ENCODE measurements at regions not wholly inside any gene's neighbourhood (a gene's known extent, or its start where the extent isn't known, plus 50 kb on each side); places are given as distances from the start of the nearest gene placed in this dataset.
"Not testable (repeated sequence)": the region's sequence is repeated elsewhere in the genome, so short reads cannot be mapped to it uniquely, and the experiment has no call there.

GRCh38 chr12:8282181-8282580 is 54.8 kb upstream of the FAM90A1 start:
- not testable (repeated sequence) for H3K27ac ChIP-seq (ENCODE audit: low read length); H3K4me3 ChIP-seq (ENCODE audit: low read length); H3K9me3 ChIP-seq (ENCODE audit: insufficient read depth, low read depth, low read length); H3K27me3 ChIP-seq (ENCODE audit: insufficient read depth, low read length); H3K9ac ChIP-seq (ENCODE audit: low read depth, low read length); H3K4me1 ChIP-seq (ENCODE audit: insufficient read depth, low read length); H3K36me3 ChIP-seq (ENCODE audit: insufficient read depth, low read depth, low read length)

GRCh38 chr12:8285681-8286080 is 58.3 kb upstream of the FAM90A1 start:
- not testable (repeated sequence) for H3K4me3 ChIP-seq (ENCODE audit: low read length); H3K27me3 ChIP-seq (ENCODE audit: insufficient read depth, low read length); H3K27ac ChIP-seq (ENCODE audit: low read length); H3K9me3 ChIP-seq (ENCODE audit: insufficient read depth, low read depth, low read length); H3K9ac ChIP-seq (ENCODE audit: low read depth, low read length); H3K36me3 ChIP-seq (ENCODE audit: insufficient read depth, low read depth, low read length); H3K4me1 ChIP-seq (ENCODE audit: insufficient read depth, low read length)

DNA sequence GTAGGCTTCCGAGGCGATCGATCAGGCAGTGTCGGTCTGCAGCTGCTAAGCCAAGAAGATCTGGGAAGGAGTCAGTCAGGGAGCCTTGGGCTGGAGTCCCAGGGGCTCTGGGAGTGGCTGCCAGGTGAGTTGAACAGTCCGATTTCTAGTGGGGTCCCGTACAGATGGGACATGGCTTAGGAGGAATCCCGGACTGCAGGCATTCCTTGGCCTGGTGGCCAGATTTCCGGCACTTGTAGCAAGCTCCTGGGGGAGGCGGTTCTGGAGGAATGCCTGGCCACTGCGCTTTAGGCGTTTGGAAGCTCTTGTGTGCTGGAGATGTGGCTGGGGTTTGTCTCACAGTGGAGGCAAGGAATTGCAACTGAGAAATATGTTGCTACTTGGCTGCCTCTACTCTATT is 64.3 kb upstream of the FAM90A1 start:
- H3K4me1 ChIP-seq (ENCODE audit: insufficient read depth, low read length); H3K27me3 ChIP-seq (ENCODE audit: insufficient read depth, low read length); H3K9ac ChIP-seq (ENCODE audit: low read depth, low read length); H3K27ac ChIP-seq (ENCODE audit: low read length); H3K9me3 ChIP-seq (ENCODE audit: insufficient read depth, low read depth, low read length); H3K4me3 ChIP-seq (ENCODE audit: low read length); H3K36me3 ChIP-seq (ENCODE audit: insufficient read depth, low read depth, low read length): not testable (repeated sequence)

DNA sequence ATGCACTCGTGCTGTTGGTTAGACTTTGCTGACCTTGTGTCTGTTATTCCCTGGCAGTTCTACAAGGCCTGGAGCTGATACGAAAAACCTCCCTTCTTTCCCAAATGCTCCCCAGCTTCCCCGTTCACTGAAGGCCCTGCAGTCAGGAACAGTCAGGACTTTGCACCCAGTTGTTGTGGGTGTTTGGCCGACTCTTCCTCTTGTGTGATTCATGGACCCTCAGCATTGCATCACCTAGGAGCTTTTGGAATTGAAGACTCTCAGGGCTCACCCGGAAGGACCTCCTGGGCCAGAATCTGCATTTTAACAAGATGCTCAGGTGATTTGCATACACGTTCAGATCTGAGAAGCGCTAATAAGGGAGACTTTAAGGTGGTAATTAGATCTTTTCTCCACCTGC is 67.2 kb upstream of the FAM90A1 start:
- H3K4me3 ChIP-seq (ENCODE audit: low read length); H3K27me3 ChIP-seq (ENCODE audit: insufficient read depth, low read length); H3K4me1 ChIP-seq (ENCODE audit: insufficient read depth, low read length); H3K9ac ChIP-seq (ENCODE audit: low read depth, low read length); H3K27ac ChIP-seq (ENCODE audit: low read length); H3K9me3 ChIP-seq (ENCODE audit: insufficient read depth, low read depth, low read length); H3K36me3 ChIP-seq (ENCODE audit: insufficient read depth, low read depth, low read length): not testable (repeated sequence)

GRCh38 chr12:8308611-8309010 is 81.2 kb upstream of the FAM90A1 start:
- not testable (repeated sequence) for H3K27me3 ChIP-seq (ENCODE audit: insufficient read depth, low read length); H3K36me3 ChIP-seq (ENCODE audit: insufficient read depth, low read depth, low read length); H3K9ac ChIP-seq (ENCODE audit: low read depth, low read length); H3K4me1 ChIP-seq (ENCODE audit: insufficient read depth, low read length); H3K4me3 ChIP-seq (ENCODE audit: low read length); H3K27ac ChIP-seq (ENCODE audit: low read length); H3K9me3 ChIP-seq (ENCODE audit: insufficient read depth, low read depth, low read length)

DNA sequence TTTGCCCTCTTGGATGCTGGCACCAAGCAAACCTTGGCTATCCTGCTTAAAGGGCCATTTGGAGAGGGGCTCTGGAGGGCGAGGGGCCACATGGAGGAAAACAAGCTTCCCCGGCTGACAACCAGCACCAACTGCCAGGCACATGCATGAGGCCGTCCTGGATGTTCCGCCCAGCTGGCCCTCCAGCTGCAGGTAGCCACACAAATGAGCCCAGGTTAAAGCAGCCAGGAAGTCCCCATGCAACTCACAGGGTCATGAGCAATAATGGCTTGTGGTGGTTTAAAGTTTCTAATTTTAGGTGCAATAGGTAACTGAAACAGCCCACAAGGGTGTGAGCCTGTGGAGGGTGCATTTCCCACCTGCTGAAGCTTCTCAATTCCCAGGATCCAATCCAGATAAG is 88.6 kb upstream of the FAM90A1 start:
- H3K36me3 ChIP-seq (ENCODE audit: insufficient read depth, low read depth, low read length); H3K4me3 ChIP-seq (ENCODE audit: low read length); H3K4me1 ChIP-seq (ENCODE audit: insufficient read depth, low read length); H3K27me3 ChIP-seq (ENCODE audit: insufficient read depth, low read length); H3K27ac ChIP-seq (ENCODE audit: low read length); H3K9ac ChIP-seq (ENCODE audit: low read depth, low read length); H3K9me3 ChIP-seq (ENCODE audit: insufficient read depth, low read depth, low read length): not testable (repeated sequence)

GRCh38 chr12:8317675-8318074 is 90.3 kb upstream of the FAM90A1 start:
- not testable (repeated sequence) for H3K36me3 ChIP-seq (ENCODE audit: insufficient read depth, low read depth, low read length); H3K9me3 ChIP-seq (ENCODE audit: insufficient read depth, low read depth, low read length); H3K27me3 ChIP-seq (ENCODE audit: insufficient read depth, low read length); H3K27ac ChIP-seq (ENCODE audit: low read length); H3K9ac ChIP-seq (ENCODE audit: low read depth, low read length); H3K4me3 ChIP-seq (ENCODE audit: low read length); H3K4me1 ChIP-seq (ENCODE audit: insufficient read depth, low read length)

- Histone ChIP-seq H3K9ac (ENCODE audit: low read depth, low read length) (peak overlapping the region; percentile 46; the same call in 1 of the 2 replicates), H3K4me3 (ENCODE audit: low read length) (peak overlapping the region; percentile 46; the same call in 1 of the 2 replicates)
- H3K4me1 ChIP-seq (ENCODE audit: insufficient read depth, low read length); H3K36me3 ChIP-seq (ENCODE audit: insufficient read depth, low read depth, low read length); H3K27ac ChIP-seq (ENCODE audit: low read length); H3K9me3 ChIP-seq (ENCODE audit: insufficient read depth, low read depth, low read length); H3K27me3 ChIP-seq (ENCODE audit: insufficient read depth, low read length): not testable (repeated sequence)
Observed at GRCh38 chr12:8320251-8320730, 92.9 kb upstream of the FAM90A1 start.

- H3K27ac ChIP-seq (ENCODE audit: low read length); H3K27me3 ChIP-seq (ENCODE audit: insufficient read depth, low read length); H3K9ac ChIP-seq (ENCODE audit: low read depth, low read length); H3K36me3 ChIP-seq (ENCODE audit: insufficient read depth, low read depth, low read length); H3K4me3 ChIP-seq (ENCODE audit: low read length); H3K4me1 ChIP-seq (ENCODE audit: insufficient read depth, low read length); H3K9me3 ChIP-seq (ENCODE audit: insufficient read depth, low read depth, low read length): not testable (repeated sequence)
Observed at GRCh38 chr12:8320791-8321370, 93.5 kb upstream of the FAM90A1 start.

DNA sequence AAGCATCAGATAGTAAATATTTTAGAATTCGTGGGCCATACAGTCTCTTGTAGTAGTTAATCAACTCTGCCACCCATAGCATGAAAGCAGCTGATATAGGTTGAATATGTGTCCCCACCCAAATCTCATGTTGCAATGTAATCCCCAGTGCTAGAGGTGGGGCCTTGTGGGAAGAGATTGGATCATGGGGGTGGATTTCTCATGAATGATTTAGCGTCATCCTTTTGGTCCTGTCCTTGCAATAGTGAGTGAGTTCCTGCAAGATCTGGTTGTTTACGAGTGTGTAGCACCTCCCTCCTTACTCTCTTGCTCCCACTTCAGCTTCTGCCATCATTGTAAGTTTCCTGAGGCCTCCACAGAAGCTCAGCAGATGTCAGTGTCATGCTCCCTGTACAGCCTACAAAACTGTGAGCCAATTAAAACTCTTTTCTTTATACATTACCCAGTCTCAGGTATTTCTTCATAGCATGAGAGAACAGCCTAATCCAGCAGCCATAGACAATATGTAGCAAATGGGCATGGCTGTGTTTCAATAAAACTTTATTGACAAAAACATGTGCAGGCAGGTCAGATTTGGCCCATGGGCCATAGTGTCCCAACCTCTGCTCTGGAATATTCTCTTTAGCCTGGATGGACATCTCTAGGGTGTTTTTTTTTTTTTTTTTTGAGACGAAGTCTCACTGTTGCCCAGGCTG is 97.9 kb upstream of the FAM90A1 start:
- not testable (repeated sequence) for H3K27ac ChIP-seq (ENCODE audit: low read length); H3K9me3 ChIP-seq (ENCODE audit: insufficient read depth, low read depth, low read length); H3K36me3 ChIP-seq (ENCODE audit: insufficient read depth, low read depth, low read length); H3K27me3 ChIP-seq (ENCODE audit: insufficient read depth, low read length); H3K4me3 ChIP-seq (ENCODE audit: low read length); H3K4me1 ChIP-seq (ENCODE audit: insufficient read depth, low read length); H3K9ac ChIP-seq (ENCODE audit: low read depth, low read length)

- H3K27me3 ChIP-seq (ENCODE audit: insufficient read depth, low read length), result not testable (repeated sequence)
Observed at GRCh38 chr12:8328835-8329234, 101.4 kb upstream of the FAM90A1 start.

GRCh38 chr12:8332373-8332772 is 105.0 kb upstream of the FAM90A1 start:
- not testable (repeated sequence) for H3K9me3 ChIP-seq (ENCODE audit: insufficient read depth, low read depth, low read length); H3K9ac ChIP-seq (ENCODE audit: low read depth, low read length); H3K4me3 ChIP-seq (ENCODE audit: low read length); H3K27ac ChIP-seq (ENCODE audit: low read length); H3K4me1 ChIP-seq (ENCODE audit: insufficient read depth, low read length); H3K27me3 ChIP-seq (ENCODE audit: insufficient read depth, low read length); H3K36me3 ChIP-seq (ENCODE audit: insufficient read depth, low read depth, low read length)

More at GRCh38 chr12:8328835-8329234, 101.4 kb upstream of the FAM90A1 start:
- H3K4me3 ChIP-seq (ENCODE audit: low read length); H3K9ac ChIP-seq (ENCODE audit: low read depth, low read length); H3K36me3 ChIP-seq (ENCODE audit: insufficient read depth, low read depth, low read length); H3K9me3 ChIP-seq (ENCODE audit: insufficient read depth, low read depth, low read length); H3K27ac ChIP-seq (ENCODE audit: low read length); H3K4me1 ChIP-seq (ENCODE audit: insufficient read depth, low read length): not testable (repeated sequence)
